NB4 (cell line): ENCODE measurements at regions not wholly inside any gene's neighbourhood (a gene's known extent, or its start where the extent isn't known, plus 50 kb on each side); places are given as distances from the start of the nearest gene placed in this dataset.

ENCODE experiments used
- CTCF ChIP-seq: IDR thresholded peaks from one replicate; pipeline ENCODE4 v1.5.1; 2012; ENCODE audit warnings: low read depth, low read length
- MYC ChIP-seq: IDR thresholded peaks from 2 replicates; pipeline ENCODE4 v1.6.1; 2011; ENCODE audit warnings: low read depth, low read length
- POLR2A ChIP-seq: IDR thresholded peaks from 2 replicates; pipeline ENCODE4 v1.6.1; 2011; ENCODE audit warnings: mild to moderate bottlenecking; ENCODE audit not compliant: insufficient read length; ENCODE audit errors: extremely low read depth
- TF ChIP-seq, protein P1 (sequence below): IDR thresholded peaks from 2 replicates; pipeline ENCODE4 v1.6.1; 2011; ENCODE audit warnings: low read depth, low read length

DNA sequence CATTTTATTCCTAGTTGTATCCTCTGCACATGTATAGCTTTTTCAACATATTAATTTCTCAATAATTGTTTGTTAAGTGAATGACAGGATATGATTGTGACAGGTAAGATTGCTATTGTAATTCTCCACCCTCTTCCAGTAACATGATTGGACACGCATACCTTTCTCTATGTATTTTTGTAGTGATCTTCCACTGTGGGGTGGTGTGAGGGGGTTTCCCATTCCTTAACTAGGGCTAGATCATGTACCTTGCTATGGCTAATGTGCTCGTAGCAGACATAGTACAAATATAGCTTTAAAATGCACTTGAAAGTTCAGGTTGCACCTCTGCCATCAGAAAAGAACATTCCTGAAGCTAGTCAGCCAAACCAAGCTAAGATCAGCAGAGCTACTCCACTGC lies 2392.8 kb upstream of the RAG2 start:
- TF ChIP-seq CTCF (no peak), POLR2A (no peak), MYC (no peak)
- TF ChIP-seq, protein P1, sequence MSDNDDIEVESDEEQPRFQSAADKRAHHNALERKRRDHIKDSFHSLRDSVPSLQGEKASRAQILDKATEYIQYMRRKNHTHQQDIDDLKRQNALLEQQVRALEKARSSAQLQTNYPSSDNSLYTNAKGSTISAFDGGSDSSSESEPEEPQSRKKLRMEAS = no peak
